Heart right ventricle (tissue), 16 donors: ENCODE measurements at regions not wholly inside any gene's neighbourhood (a gene's known extent, or its start where the extent isn't known, plus 50 kb on each side); places are given as distances from the start of the nearest gene placed in this dataset.

Source experiments
- ATAC-seq, 8 donors: fragments of 200-7000 bp; cut with Tn5 transposase; one replicate each; pipeline ENCODE4 v1.9.1; 2020; ENCODE audit warnings: mild to moderate bottlenecking in 8 of 8, moderate library complexity in 8 of 8, moderate number of reproducible peaks in 1 of 8
- DNase-seq, 2 donors: peaks; one replicate each; pipeline ENCODE4 v3.0.0-alpha.2; 2020
- H3K27ac ChIP-seq, 10 donors: fragments of 200-600 bp; sonication (generic) in 2 of 10; one replicate each; pipeline versions ENCODE4 v1.5.0 to v1.8.0; 2020 to 2022; ENCODE audit warnings: mild to moderate bottlenecking in 3 of 10
- H3K27me3 ChIP-seq, 7 donors: fragments of 200-600 bp; one replicate each; pipeline ENCODE4 v1.8.0; 2021 to 2022; ENCODE audit warnings: mild to moderate bottlenecking in 2 of 7
- H3K36me3 ChIP-seq, 9 donors: fragments of 200-600 bp; sonication (generic) in 1 of 9; one replicate each; pipeline versions ENCODE4 v1.5.0 to v1.8.0; 2020 to 2022; ENCODE audit warnings: mild to moderate bottlenecking in 2 of 9
- H3K4me1 ChIP-seq, 9 donors: fragments of 200-600 bp; sonication (generic) in 1 of 9; one replicate each; pipeline versions ENCODE4 v1.5.0 to v1.8.0; 2020 to 2022; ENCODE audit warnings: mild to moderate bottlenecking in 4 of 9
- H3K4me3 ChIP-seq, 10 donors: fragments of 200-600 bp; sonication (generic) in 2 of 10; one replicate each; pipeline versions ENCODE4 v1.5.0 to v1.8.0; 2020 to 2022; ENCODE audit warnings: mild to moderate bottlenecking in 7 of 10, moderate library complexity in 2 of 10
- H3K9me3 ChIP-seq, 11 donors: fragments of 200-600 bp in 10 of 11; sonication (generic) in 2 of 11; one replicate each; pipeline versions ENCODE4 v1.5.0 to v1.8.0; 2013 to 2022; ENCODE audit warnings: mild to moderate bottlenecking in 2 of 11, control low read depth in 1 of 11, moderate library complexity in 1 of 11
- WGBS, 2 donors: extraction: QIAGEN DNeasy Blood & Tissue Kit; methylation state at CpG; one replicate each; pipeline ENCODE4 v1.1.7; 2013; ENCODE audit warnings: inconsistent platforms in 1 of 2; 5-methylcytosine and 5-hydroxymethylcytosine counted together
- intact Hi-C, 10 donors: fragments of 100-400 bp; cut with DNase I; formaldehyde crosslinking; loops; one replicate each; pipeline versions ENCODE4 v1.11.1 to v1.14.2; 2022
- TF ChIP-seq, protein P1 (sequence below), 9 donors: fragments of 200-600 bp; sonication (generic) in 2 of 9; IDR thresholded peaks; one replicate each; pipeline versions ENCODE4 v1.5.0 to v1.8.0; 2021 to 2022; ENCODE audit warnings: antibody characterized with exemption in 9 of 9, mild to moderate bottlenecking in 5 of 9, moderate library complexity in 1 of 9
- donor health status: Arrhythmogenic right ventricular cardiomyopathy.
- donor health status: ischemic (EF 13 %, LVEDD 7.1; RV severe dilation, severe dysfunction).
- donor health status: healthy with polysubstance abuse.
- donor health status: DM: no; HTN: yes; CAD: no.
- donor health status: DM: no; HTN: no; CAD: no.
- donor health status: ischemic (EF 25% LVEDD 6.9; RV normal size, moderate dysfunction).
- donor health status: ischemic (EF 25% LVEDD 5.7; RV mildly dilated, moderate dysfunction).
- donor health status: healthy.
- donor health status: DM: yes; HTN: yes; CAD: no.
- donor health status: Ischemic cardiomyopathy.
- donor health status: ischemic (EF 35%, LVEDD 5.7; RV mildly dilated, moderate dysfunction).
- donor health status: nonischemic (EF 11% LVEDD 7.7; RV severe dilation, severe dysfunction).
- donor health status: DM: yes; HTN: yes; CAD: no.
- donor health status: PGD.
- donor health status: ischemic (EF 29% LVEDD 5.4; RV normal size, mild dysfunction).
- donor health status: nonischemic (EF 23%, LVEDD 6.1; RV moderate dilation, normal function).

DNA sequence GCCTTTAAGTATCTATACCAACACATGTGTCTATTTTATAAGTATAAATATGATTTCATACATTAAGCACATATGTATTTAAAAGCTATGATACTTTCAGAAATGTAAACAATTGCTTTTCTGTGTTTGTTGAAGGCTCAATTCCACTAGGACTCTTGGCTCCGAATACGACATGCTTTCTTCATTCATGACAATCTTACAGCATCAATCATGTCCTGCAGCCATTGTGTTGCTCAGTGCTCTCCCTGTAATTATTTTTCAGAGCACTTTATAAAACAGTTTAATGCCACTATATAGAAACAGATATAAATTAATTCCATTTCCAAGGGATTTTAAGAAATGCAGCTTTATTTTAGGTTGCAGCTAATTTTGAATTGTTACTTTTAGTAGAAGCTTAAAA lies 167.3 kb downstream of the TAF11L14 start:
- intact Hi-C loops: no loop called here
- DNase-seq (no peak), ATAC-seq (no peak)
- TF ChIP-seq, protein P1, sequence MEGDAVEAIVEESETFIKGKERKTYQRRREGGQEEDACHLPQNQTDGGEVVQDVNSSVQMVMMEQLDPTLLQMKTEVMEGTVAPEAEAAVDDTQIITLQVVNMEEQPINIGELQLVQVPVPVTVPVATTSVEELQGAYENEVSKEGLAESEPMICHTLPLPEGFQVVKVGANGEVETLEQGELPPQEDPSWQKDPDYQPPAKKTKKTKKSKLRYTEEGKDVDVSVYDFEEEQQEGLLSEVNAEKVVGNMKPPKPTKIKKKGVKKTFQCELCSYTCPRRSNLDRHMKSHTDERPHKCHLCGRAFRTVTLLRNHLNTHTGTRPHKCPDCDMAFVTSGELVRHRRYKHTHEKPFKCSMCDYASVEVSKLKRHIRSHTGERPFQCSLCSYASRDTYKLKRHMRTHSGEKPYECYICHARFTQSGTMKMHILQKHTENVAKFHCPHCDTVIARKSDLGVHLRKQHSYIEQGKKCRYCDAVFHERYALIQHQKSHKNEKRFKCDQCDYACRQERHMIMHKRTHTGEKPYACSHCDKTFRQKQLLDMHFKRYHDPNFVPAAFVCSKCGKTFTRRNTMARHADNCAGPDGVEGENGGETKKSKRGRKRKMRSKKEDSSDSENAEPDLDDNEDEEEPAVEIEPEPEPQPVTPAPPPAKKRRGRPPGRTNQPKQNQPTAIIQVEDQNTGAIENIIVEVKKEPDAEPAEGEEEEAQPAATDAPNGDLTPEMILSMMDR (IDR thresholded peaks at IDR 0.05): no peak
- no peaks in the 10 kb centered on the region for H3K36me3 ChIP-seq
- no peaks in the 10 kb centered on the region for H3K27me3 ChIP-seq
- no peaks in the 10 kb centered on the region for H3K4me1 ChIP-seq
- H3K4me3 ChIP-seq: no peak overlapping the region
- H3K9me3 ChIP-seq: no peaks in the 10 kb centered on the region
- WGBS, 2 donors: 72 to 80% methylated on average over 2 of the region's 2 CpGs
- no peak overlapping the region for H3K27ac ChIP-seq

DNA sequence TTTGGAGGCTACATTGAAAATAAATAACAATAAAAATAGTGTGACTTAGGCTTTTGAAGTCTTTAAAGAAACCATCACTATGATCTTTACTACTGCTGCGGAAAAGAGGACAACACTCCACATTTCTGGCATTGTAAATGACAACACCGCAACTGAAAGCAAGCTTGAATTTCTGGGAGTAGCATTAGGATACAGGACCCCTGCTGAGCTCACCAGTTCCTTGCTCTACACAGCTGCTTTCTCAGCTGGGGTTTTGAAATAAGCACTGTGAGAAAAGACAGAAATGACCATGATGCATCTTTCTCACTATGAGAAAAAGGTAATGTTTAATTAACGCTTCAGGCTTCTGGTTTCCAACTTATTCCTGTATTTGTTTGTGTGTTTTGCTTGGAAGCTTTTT lies 168.0 kb downstream of the TAF11L14 start:
- WGBS, 2 donors: 48 to 55% methylated on average over 3 of the region's 3 CpGs
- Histone ChIP-seq H3K36me3 (no peaks in the 10 kb centered on the region), H3K9me3 (no peaks in the 10 kb centered on the region), H3K4me1 (no peaks in the 10 kb centered on the region), H3K27ac (no peak overlapping the region), H3K27me3 (no peaks in the 10 kb centered on the region), H3K4me3 (no peak overlapping the region)
- TF ChIP-seq, protein P1 (IDR thresholded peaks at IDR 0.05): no peak
- no peak for ATAC-seq
- no peak for DNase-seq
- intact Hi-C loops: no loop called here

DNA sequence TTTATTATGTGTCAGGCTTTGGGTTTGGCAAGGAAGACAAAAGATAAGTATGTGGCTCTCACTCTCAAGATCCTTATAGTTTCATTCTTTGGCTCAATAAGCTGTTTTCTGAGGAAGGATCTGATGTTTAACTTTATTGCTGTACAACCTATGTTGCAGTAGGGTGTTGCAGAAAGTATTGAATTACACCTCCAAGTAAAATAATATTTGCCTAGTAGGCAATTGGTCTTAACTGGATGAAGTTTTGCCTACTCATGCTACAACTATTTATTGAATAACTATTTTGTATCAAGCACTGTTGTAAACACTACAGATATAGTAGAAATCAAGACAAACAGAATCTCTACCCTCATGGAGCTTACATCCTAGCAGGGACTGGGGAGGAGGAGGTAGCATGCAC lies 169.7 kb downstream of the TAF11L14 start:
- TF ChIP-seq, protein P1 (IDR thresholded peaks at IDR 0.05): no peak
- Histone ChIP-seq H3K36me3 (no peaks in the 10 kb centered on the region), H3K4me3 (no peak overlapping the region), H3K4me1 (no peaks in the 10 kb centered on the region), H3K27me3 (no peaks in the 10 kb centered on the region), H3K27ac (no peak overlapping the region), H3K9me3 (no peaks in the 10 kb centered on the region)
- DNase-seq: no peak
- no peak for ATAC-seq
- intact Hi-C loops: no loop called here

DNA sequence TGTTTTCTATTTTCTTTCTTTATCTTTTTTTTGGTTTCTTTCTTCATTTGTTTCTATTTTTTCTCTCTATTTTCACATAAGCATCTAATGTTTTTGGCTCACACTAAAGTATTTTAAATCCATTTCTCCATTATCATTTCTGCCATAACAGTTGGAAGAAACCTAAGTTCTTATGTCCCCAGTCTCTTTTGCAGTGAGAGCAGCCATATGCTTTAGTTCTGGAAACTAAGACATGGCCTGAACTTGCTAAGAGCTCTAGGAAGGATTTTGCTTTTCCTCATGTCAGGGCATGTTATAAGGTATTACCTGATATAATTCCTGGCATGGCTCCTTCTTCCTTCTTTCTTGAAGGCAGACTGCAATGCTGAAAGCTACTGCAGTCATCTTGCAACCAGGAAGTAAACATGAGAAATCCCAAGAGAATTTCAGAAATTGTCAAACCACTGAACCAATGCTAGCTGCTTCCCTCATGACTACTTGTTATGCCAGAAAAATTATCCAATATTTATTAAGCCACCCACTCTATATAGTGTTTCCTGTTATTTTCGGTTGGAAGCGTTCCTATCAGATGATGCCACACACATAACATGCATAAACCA lies 171.1 kb downstream of the TAF11L14 start:
- no peaks in the 10 kb centered on the region for H3K36me3 ChIP-seq
- DNase-seq (no peak), ATAC-seq (no peak)
- intact Hi-C loops: no loop called here
- WGBS, 2 donors: 71 to 78% methylated on average over 2 of the region's 2 CpGs
- H3K4me3 ChIP-seq: no peak overlapping the region
- H3K4me1 ChIP-seq: no peaks in the 10 kb centered on the region
- H3K27ac ChIP-seq: no peak overlapping the region
- H3K27me3 ChIP-seq: no peaks in the 10 kb centered on the region
- TF ChIP-seq, protein P1 (IDR thresholded peaks at IDR 0.05): no peak
- no peaks in the 10 kb centered on the region for H3K9me3 ChIP-seq
